Rectal smooth muscle tissue (tissue), 1 donor: ENCODE measurements at regions not wholly inside any gene's neighbourhood (a gene's known extent, or its start where the extent isn't known, plus 50 kb on each side); places are given as distances from the start of the nearest gene placed in this dataset.

Source experiments
- H3K27ac ChIP-seq: one replicate; pipeline ENCODE4 v1.7.0; 2013; ENCODE audit warnings: low read depth, low read length, inconsistent platforms
- H3K27me3 ChIP-seq: one replicate; pipeline ENCODE4 v1.7.0; 2013; ENCODE audit warnings: low read length; ENCODE audit not compliant: control insufficient read depth, insufficient read depth
- H3K36me3 ChIP-seq: one replicate; pipeline ENCODE4 v1.7.0; 2013; ENCODE audit warnings: low read length; ENCODE audit not compliant: control insufficient read depth, insufficient read depth
- H3K4me1 ChIP-seq: one replicate; pipeline ENCODE4 v1.7.0; 2013; ENCODE audit warnings: low read length; ENCODE audit not compliant: control insufficient read depth, insufficient read depth
- H3K4me3 ChIP-seq: one replicate; pipeline ENCODE4 v1.7.0; 2013; ENCODE audit warnings: low read length
- H3K9ac ChIP-seq: one replicate; pipeline ENCODE4 v1.7.0; 2013; ENCODE audit warnings: low read length

- H3K4me1 ChIP-seq: no peaks in the 10 kb centered on the region
- H3K9ac ChIP-seq: no peak overlapping the region
- H3K27ac ChIP-seq: no peak overlapping the region
- H3K27me3 ChIP-seq: no peaks in the 10 kb centered on the region
- no peaks in the 10 kb centered on the region for H3K36me3 ChIP-seq
- H3K4me3 ChIP-seq: no peak overlapping the region
Observed at GRCh38 chr18:24740829-24741228, 280.4 kb downstream of the HRH4 start.

DNA sequence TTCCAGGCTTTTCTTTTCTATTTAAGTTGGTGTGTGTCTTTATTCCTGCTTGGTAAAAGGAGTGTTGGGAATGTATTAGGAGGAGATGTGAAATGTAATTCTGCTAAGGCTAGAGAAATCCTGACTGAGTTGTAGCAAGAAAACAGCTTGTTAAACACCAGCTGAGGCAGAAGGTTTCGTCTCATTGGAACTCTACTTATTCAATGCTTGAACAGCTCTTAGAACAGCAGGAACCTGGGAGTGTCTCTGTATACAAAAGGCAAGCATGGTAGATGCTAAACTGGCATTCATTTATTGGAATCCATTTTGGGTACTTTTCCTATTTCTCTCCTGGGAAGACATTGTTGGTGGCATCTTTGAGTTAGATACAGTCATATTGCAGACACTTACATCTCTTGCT lies 280.9 kb downstream of the HRH4 start:
- H3K4me3 ChIP-seq: no peak overlapping the region

GRCh38 chr18:24741965-24742724 lies 281.7 kb downstream of the HRH4 start:
- Histone ChIP-seq H3K27ac (no peak overlapping the region), H3K4me1 (no peaks in the 10 kb centered on the region), H3K36me3 (no peaks in the 10 kb centered on the region), H3K9ac (no peak overlapping the region), H3K4me3 (no peak overlapping the region), H3K27me3 (no peaks in the 10 kb centered on the region)

More for the DNA sequence above, 280.9 kb downstream of the HRH4 start:
- Histone ChIP-seq H3K27me3 (no peaks in the 10 kb centered on the region), H3K9ac (no peak overlapping the region), H3K27ac (no peak overlapping the region), H3K36me3 (no peaks in the 10 kb centered on the region), H3K4me1 (no peaks in the 10 kb centered on the region)

- Histone ChIP-seq H3K9ac (no peak overlapping the region), H3K4me3 (no peak overlapping the region), H3K4me1 (no peaks in the 10 kb centered on the region), H3K27ac (no peak overlapping the region), H3K36me3 (peaks cover 2% of the 10 kb centered on the region), H3K27me3 (no peaks in the 10 kb centered on the region)
Observed at GRCh38 chr18:24754583-24755253, 294.3 kb downstream of the HRH4 start.

- no peak overlapping the region for H3K27ac ChIP-seq
- no peaks in the 10 kb centered on the region for H3K27me3 ChIP-seq
- no peak overlapping the region for H3K4me3 ChIP-seq
- H3K4me1 ChIP-seq: no peaks in the 10 kb centered on the region
- H3K9ac ChIP-seq: no peak overlapping the region
- no peaks in the 10 kb centered on the region for H3K36me3 ChIP-seq
Observed at GRCh38 chr18:24756385-24756784, 295.9 kb downstream of the HRH4 start.

DNA sequence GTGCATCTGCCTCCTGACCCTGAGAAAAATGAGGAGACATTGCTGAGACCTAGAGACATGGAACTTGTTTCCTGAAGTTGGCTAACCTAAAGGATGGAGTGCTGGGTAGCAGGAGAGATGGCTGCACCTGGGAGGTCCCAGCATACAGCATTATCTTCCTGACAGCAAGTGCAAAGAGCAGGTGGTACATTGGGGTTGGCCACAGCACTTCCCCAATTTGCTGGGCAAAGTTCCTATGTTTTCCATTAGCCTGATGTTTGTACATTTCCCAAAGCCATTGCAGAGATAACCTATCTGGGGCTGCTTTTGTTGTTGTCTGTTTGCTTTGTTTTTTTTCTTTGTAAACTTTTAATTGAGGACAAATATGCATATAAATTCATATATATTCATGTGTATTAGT lies 296.7 kb downstream of the HRH4 start:
- no peak overlapping the region for H3K4me3 ChIP-seq
- no peaks in the 10 kb centered on the region for H3K27me3 ChIP-seq
- no peaks in the 10 kb centered on the region for H3K4me1 ChIP-seq
- no peak overlapping the region for H3K9ac ChIP-seq
- no peak overlapping the region for H3K27ac ChIP-seq
- no peaks in the 10 kb centered on the region for H3K36me3 ChIP-seq

DNA sequence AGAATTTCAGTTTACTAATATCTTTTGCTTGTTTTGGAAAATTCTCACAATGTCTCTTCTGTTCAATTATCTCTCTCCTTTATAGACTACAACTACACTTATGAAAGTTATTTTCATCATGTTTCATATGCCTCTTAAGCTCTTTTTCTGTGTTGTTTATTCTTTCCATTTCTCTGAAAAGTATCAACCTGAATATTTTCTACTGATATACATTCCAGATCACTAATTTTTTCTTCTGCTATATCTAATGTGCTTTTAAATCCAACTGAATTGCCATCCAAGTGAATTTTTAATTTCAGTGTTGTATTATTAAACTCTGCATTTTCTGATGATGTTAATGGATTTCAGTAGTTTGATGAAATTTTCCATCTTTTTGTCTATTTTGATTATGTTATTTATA lies 301.3 kb downstream of the HRH4 start:
- H3K9ac ChIP-seq: no peak overlapping the region
- H3K4me3 ChIP-seq: no peak overlapping the region
- H3K27me3 ChIP-seq: no peaks in the 10 kb centered on the region
- no peak overlapping the region for H3K27ac ChIP-seq
- no peaks in the 10 kb centered on the region for H3K36me3 ChIP-seq
- peaks cover 8% of the 10 kb centered on the region for H3K4me1 ChIP-seq

DNA sequence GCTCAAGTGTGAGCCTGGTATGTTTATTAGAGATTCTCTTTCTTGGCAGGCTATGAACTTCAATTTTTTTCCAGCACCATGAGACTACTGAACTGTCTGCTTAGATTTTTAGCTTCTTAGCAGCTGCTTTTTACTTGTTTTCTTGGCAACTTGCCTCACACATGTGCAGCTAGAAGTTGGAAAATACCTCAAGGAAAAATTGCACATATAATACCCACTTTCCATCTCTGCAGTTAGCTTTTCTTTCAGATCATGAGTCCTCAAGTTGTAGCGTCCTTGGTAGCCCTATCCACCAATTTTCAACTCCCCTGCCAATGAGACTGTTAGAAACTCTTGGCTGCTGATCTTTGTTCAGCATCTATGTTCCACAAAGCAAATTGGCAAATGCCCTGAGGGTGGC lies 302.1 kb downstream of the HRH4 start:
- Histone ChIP-seq H3K9ac (no peak overlapping the region), H3K27ac (no peak overlapping the region), H3K36me3 (no peaks in the 10 kb centered on the region), H3K27me3 (no peaks in the 10 kb centered on the region), H3K4me1 (peaks cover 8% of the 10 kb centered on the region), H3K4me3 (no peak overlapping the region)

GRCh38 chr18:24763765-24764513 lies 303.5 kb downstream of the HRH4 start:
- Histone ChIP-seq H3K27ac (no peak overlapping the region), H3K27me3 (no peaks in the 10 kb centered on the region), H3K9ac (no peak overlapping the region)

GRCh38 chr18:24764766-24765165 lies 304.3 kb downstream of the HRH4 start:
- Histone ChIP-seq H3K9ac (no peak overlapping the region), H3K4me3 (no peak overlapping the region), H3K27me3 (no peaks in the 10 kb centered on the region), H3K27ac (no peak overlapping the region), H3K4me1 (peaks cover 8% of the 10 kb centered on the region), H3K36me3 (no peaks in the 10 kb centered on the region)

More at GRCh38 chr18:24763765-24764513, 303.5 kb downstream of the HRH4 start:
- peaks cover 8% of the 10 kb centered on the region for H3K4me1 ChIP-seq
- no peak overlapping the region for H3K4me3 ChIP-seq
- no peaks in the 10 kb centered on the region for H3K36me3 ChIP-seq

GRCh38 chr18:24766376-24766775 lies 305.9 kb downstream of the HRH4 start:
- Histone ChIP-seq H3K9ac (no peak overlapping the region), H3K4me3 (no peak overlapping the region), H3K4me1 (peaks cover 8% of the 10 kb centered on the region), H3K27me3 (no peaks in the 10 kb centered on the region), H3K27ac (no peak overlapping the region), H3K36me3 (no peaks in the 10 kb centered on the region)

DNA sequence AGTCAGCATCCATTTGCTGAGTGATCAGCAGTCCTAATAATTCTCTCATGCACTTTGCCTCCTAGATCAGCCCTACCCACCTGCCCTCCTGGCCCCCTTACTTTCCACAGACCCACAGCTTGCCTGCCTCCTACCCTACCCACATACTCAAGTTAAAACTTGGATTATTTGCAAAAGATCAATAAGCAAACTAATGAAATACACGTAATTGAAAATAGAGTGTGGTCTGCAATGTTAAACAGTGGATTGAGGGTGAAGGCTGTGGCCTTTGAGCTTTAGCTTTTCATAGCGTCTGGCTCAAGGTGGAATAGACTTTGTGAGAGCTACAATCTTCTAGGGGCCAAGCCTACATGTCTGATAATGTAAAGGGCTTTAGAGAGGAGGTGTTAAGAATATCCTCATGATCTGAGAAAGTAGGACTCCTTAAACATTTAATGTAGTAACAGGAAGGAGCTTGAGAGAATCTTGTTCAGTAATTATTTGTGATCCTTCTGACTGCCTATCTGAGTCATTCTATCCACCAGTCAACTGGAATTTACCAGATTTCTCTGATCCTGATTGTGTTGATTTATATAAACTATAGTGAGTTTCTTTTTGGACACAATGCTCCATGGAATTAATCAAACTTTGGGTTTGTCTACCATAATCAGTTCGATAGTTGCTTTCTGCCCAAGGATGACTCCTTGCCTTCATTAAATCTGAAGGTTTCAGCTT lies 310.0 kb downstream of the HRH4 start:
- Histone ChIP-seq H3K36me3 (no peaks in the 10 kb centered on the region), H3K27me3 (no peaks in the 10 kb centered on the region), H3K9ac (no peak overlapping the region), H3K4me3 (no peak overlapping the region), H3K27ac (no peak overlapping the region), H3K4me1 (no peaks in the 10 kb centered on the region)
